CD1c-positive myeloid dendritic cell (primary cell): ENCODE measurements at regions not wholly inside any gene's neighbourhood (a gene's known extent, or its start where the extent isn't known, plus 50 kb on each side); places are given as distances from the start of the nearest gene placed in this dataset.
"Not testable (repeated sequence)": the region's sequence is repeated elsewhere in the genome, so short reads cannot be mapped to it uniquely, and the experiment has no call there.

Experiments used
- DNase-seq: peaks from one replicate; pipeline ENCODE4 v3.0.0-alpha.2; 2016; ENCODE audit errors: extremely low spot score

- no peak for DNase-seq
Observed at GRCh38 chr10:130351466-130352290, 215.5 kb downstream of the GLRX3 start.

- no peak for DNase-seq
Observed at GRCh38 chr10:130352291-130352645, 216.1 kb downstream of the GLRX3 start.

- DNase-seq = no peak
Observed at GRCh38 chr10:130353928-130354572, 217.9 kb downstream of the GLRX3 start.

- DNase-seq = no peak
Observed at GRCh38 chr10:130354573-130354954, 218.4 kb downstream of the GLRX3 start.

GRCh38 chr10:130354976-130355795, 219.0 kb downstream of the GLRX3 start:
- DNase-seq = no peak

- DNase-seq = not testable (repeated sequence)
Observed at GRCh38 chr10:130356429-130356828, 220.2 kb downstream of the GLRX3 start.

- DNase-seq = no peak
Observed at GRCh38 chr10:130357226-130357625, 221.0 kb downstream of the GLRX3 start.

- no peak for DNase-seq
Observed at GRCh38 chr10:130357951-130358350, 221.8 kb downstream of the GLRX3 start.

- no peak for DNase-seq
Observed at GRCh38 chr10:130358981-130359650, 222.9 kb downstream of the GLRX3 start.

- no peak for DNase-seq
Observed at GRCh38 chr10:130359711-130360110, 223.5 kb downstream of the GLRX3 start.

GRCh38 chr10:130360826-130361311, 224.7 kb downstream of the GLRX3 start:
- no peak for DNase-seq

GRCh38 chr10:130361351-130362105, 225.3 kb downstream of the GLRX3 start:
- DNase-seq = no peak

- DNase-seq = no peak
Observed at GRCh38 chr10:130362308-130362761, 226.1 kb downstream of the GLRX3 start.

GRCh38 chr10:130363051-130363450, 226.9 kb downstream of the GLRX3 start:
- no peak for DNase-seq

- no peak for DNase-seq
Observed at GRCh38 chr10:130363899-130364445, 227.8 kb downstream of the GLRX3 start.

- no peak for DNase-seq
Observed at GRCh38 chr10:130364631-130365411, 228.6 kb downstream of the GLRX3 start.

- DNase-seq = no peak
Observed at GRCh38 chr10:130368761-130369560, 232.8 kb downstream of the GLRX3 start.

GRCh38 chr10:130369645-130370381, 233.6 kb downstream of the GLRX3 start:
- DNase-seq = no peak
